ENCODE measurements at regions not wholly inside any gene's neighbourhood (a gene's known extent, or its start where the extent isn't known, plus 50 kb on each side); places are given as distances from the start of the nearest gene placed in this dataset.

- no peak for DNase-seq
Measured at GRCh38 chr1:198040880-198041279, 115.9 kb upstream of the NEK7 start.

- no peak for DNase-seq
Measured at GRCh38 chr1:198042168-198042567, 114.6 kb upstream of the NEK7 start.

GRCh38 chr1:198047913-198048312 is 108.9 kb upstream of the NEK7 start:
- DNase-seq = no peak

GRCh38 chr1:198054510-198054909 is 102.3 kb upstream of the NEK7 start:
- DNase-seq = no peak

- no peak for DNase-seq
Measured at GRCh38 chr1:198056255-198056654, 100.5 kb upstream of the NEK7 start.

- DNase-seq = no peak
Measured at GRCh38 chr1:198064181-198064580, 92.6 kb upstream of the NEK7 start.

- no peak for DNase-seq
Measured at GRCh38 chr1:198068285-198068684, 88.5 kb upstream of the NEK7 start.

GRCh38 chr1:198072177-198072576 is 84.6 kb upstream of the NEK7 start:
- DNase-seq = no peak

GRCh38 chr1:198075296-198075695 is 81.5 kb upstream of the NEK7 start:
- no peak for DNase-seq

GRCh38 chr1:198079432-198079951 is 77.3 kb upstream of the NEK7 start:
- no peak for DNase-seq

GRCh38 chr1:198082576-198082975 is 74.2 kb upstream of the NEK7 start:
- DNase-seq = no peak

GRCh38 chr1:198083549-198083948 is 73.2 kb upstream of the NEK7 start:
- DNase-seq = no peak

- DNase-seq = no peak
Measured at GRCh38 chr1:198084241-198084908, 72.4 kb upstream of the NEK7 start.

GRCh38 chr1:198086051-198086745 is 70.6 kb upstream of the NEK7 start:
- no peak for DNase-seq

- no peak for DNase-seq
Measured at GRCh38 chr1:198087831-198088230, 69.0 kb upstream of the NEK7 start.

GRCh38 chr1:198088360-198089071 is 68.3 kb upstream of the NEK7 start:
- DNase-seq = peak in 1 of 51 donors; percentile 2

- no peak for DNase-seq
Measured at GRCh38 chr1:198096390-198096789, 60.4 kb upstream of the NEK7 start.

- DNase-seq = no peak
Measured at GRCh38 chr1:198099755-198100154, 57.0 kb upstream of the NEK7 start.

GRCh38 chr1:198101716-198102453 is 54.9 kb upstream of the NEK7 start:
- DNase-seq = no peak

- DNase-seq = no peak
Measured at GRCh38 chr1:198102454-198102827, 54.4 kb upstream of the NEK7 start.

GRCh38 chr1:198105185-198105584 is 51.6 kb upstream of the NEK7 start:
- no peak for DNase-seq

- DNase-seq = no peak
Measured at GRCh38 chr1:198106011-198106410, 50.8 kb upstream of the NEK7 start.

Data from hypothalamus (tissue), 51 donors.